ENCODE measurements at regions not wholly inside any gene's neighbourhood (a gene's known extent, or its start where the extent isn't known, plus 50 kb on each side); places are given as distances from the start of the nearest gene placed in this dataset.

GRCh38 chr6:141552031-141552430, 580.7 kb upstream of the GJE1 start:
- in situ Hi-C loops (cut with MboI): no loop called here

More at GRCh38 chr6:141552031-141552430, 580.7 kb upstream of the GJE1 start:
- no peak overlapping the region for H3K27ac ChIP-seq (ENCODE audit: extremely low read depth, low read depth, low read length)
- TF ChIP-seq ZSCAN29 (IDR thresholded peaks at IDR 0.05): no peak
- TF ChIP-seq MEF2A (IDR thresholded peaks at IDR 0.05; ENCODE audit: control insufficient read depth, low read depth, low read length): no peak
- TF ChIP-seq THRA (IDR thresholded peaks at IDR 0.05): no peak
- TF ChIP-seq ZNF347 (CRISPR knock-in tag; IDR thresholded peaks at IDR 0.05; ENCODE audit: low read depth): no peak
- TF ChIP-seq HMBOX1 (IDR thresholded peaks at IDR 0.05): no peak
- no peak for TF ChIP-seq MAZ (CRISPR knock-in tag; conservative IDR thresholded peaks at IDR 0.05 in 1 of 2, IDR thresholded peaks at IDR 0.05 in 1 of 2)
- no peak for TF ChIP-seq CGGBP1 (CRISPR knock-in tag; IDR thresholded peaks at IDR 0.05)
- TF ChIP-seq HCFC1 (IDR thresholded peaks at IDR 0.05; ENCODE audit: low read depth, low read length): no peak
- no peak for TF ChIP-seq ETV5 (CRISPR knock-in tag; IDR thresholded peaks at IDR 0.05; ENCODE audit: low read depth)
- TF ChIP-seq ZNF584 (CRISPR knock-in tag; IDR thresholded peaks at IDR 0.05; ENCODE audit: low read depth): no peak
- TF ChIP-seq ZNF511 (CRISPR knock-in tag; IDR thresholded peaks at IDR 0.05): no peak
- TF ChIP-seq SREBF2 (CRISPR knock-in tag; IDR thresholded peaks at IDR 0.05): no peak
- no peak for TF ChIP-seq JUN (IDR thresholded peaks at IDR 0.05; ENCODE audit: borderline replicate concordance, low read depth, low read length)
- TF ChIP-seq JUN (CRISPR knock-in tag; IDR thresholded peaks at IDR 0.05; ENCODE audit: borderline replicate concordance): no peak
- TF ChIP-seq ZNF778 (CRISPR knock-in tag; IDR thresholded peaks at IDR 0.05): no peak
- TF ChIP-seq RBM15 (IDR thresholded peaks at IDR 0.05; ENCODE audit: insufficient read depth, low read length): no peak
- no peak overlapping the region for H3K9ac ChIP-seq (ENCODE audit: insufficient read depth in 1 of 2, low read depth in 2 of 2, low read length in 2 of 2)
- H3K27me3 ChIP-seq (ENCODE audit: control insufficient read depth in 2 of 2, insufficient read depth in 2 of 2, low read length in 2 of 2): no peaks in the 10 kb centered on the region
- DNase-seq (ENCODE audit: extremely low read depth in 1 of 4, low spot score in 3 of 4) (no peak), FAIRE-seq (no peak), ATAC-seq (no peak)
- H3K4me3 ChIP-seq: no peak overlapping the region
- no peaks in the 10 kb centered on the region for H3K9me3 ChIP-seq (replicated peaks; ENCODE audit: control insufficient read depth, insufficient read depth, low read depth, low read length)
- no peaks in the 10 kb centered on the region for H3K36me3 ChIP-seq (ENCODE audit: control insufficient read depth, insufficient read depth, low read length)
- H3K9me1 ChIP-seq (ENCODE audit: control insufficient read depth, insufficient read depth, low read length): no peaks in the 10 kb centered on the region
- ChIA-PET CTCF (ENCODE audit: low intra/inter-chr PET ratio) (no interaction called here), POLR2A (no interaction called here)
- H4K20me1 ChIP-seq (replicated peaks; ENCODE audit: control insufficient read depth, insufficient read depth, low read length): no peaks in the 10 kb centered on the region
- H3K79me2 ChIP-seq (ENCODE audit: control insufficient read depth, insufficient read depth, low read length): no peaks in the 10 kb centered on the region
- H3K4me2 ChIP-seq (ENCODE audit: insufficient read depth, low read length): no peak overlapping the region
- no TSS peak for BruUV-seq (replicated peaks)
- no peak overlapping the region for H2AFZ ChIP-seq (ENCODE audit: low read depth, low read length)
- 2% methylated on average over 5 of the region's 5 CpGs for WGBS (ENCODE audit: insufficient coverage, low coverage, missing lambda C conversion rate)
- H3K4me1 ChIP-seq (replicated peaks in 1 of 2; ENCODE audit: control insufficient read depth in 2 of 2, insufficient read depth in 2 of 2, low read length in 2 of 2): no peaks in the 10 kb centered on the region
- intact Hi-C loops (cut with micrococcal nuclease): no loop called here

Data from K562 (cell line).